ENCODE measurements at regions not wholly inside any gene's neighbourhood (a gene's known extent, or its start where the extent isn't known, plus 50 kb on each side); places are given as distances from the start of the nearest gene placed in this dataset.

DNA sequence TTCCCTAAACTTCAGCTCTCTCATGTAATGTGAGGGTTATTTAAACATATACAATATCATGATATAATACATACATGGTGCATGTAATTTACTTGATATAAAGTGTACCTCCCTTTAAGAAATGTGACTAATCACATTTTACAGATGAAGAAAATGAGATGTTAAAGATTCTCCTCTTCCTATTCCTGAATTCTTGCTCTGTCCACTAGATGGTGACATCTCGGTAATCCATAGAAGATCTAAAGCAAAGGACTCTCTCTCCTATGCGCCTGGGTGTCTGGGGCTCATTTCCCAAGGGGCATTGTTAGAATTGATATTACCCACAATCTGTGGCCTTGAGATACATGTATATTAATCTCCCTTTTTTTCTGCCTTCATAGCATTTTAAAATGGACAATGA is 804.9 kb downstream of the RAB28 start:
- no peaks in the 10 kb centered on the region for H3K4me1 ChIP-seq (ENCODE audit: control insufficient read depth, insufficient read depth, low read length)
- H3K36me3 ChIP-seq (ENCODE audit: control insufficient read depth in 2 of 2, insufficient read depth in 1 of 2, low read length in 2 of 2) = no peaks in the 10 kb centered on the region
- CTCF ChIA-PET = interaction anchor here (0.6 kb wide), 1 partner anchor 26 kb away, joined by 3 read pairs; no protein-coding TSS in a partner anchor
- H3K9me3 ChIP-seq (ENCODE audit: control insufficient read depth, insufficient read depth, low read depth, low read length) = no peaks in the 10 kb centered on the region
- H3K27ac ChIP-seq (ENCODE audit: extremely low read depth, low read depth, low read length) = no peak overlapping the region
- POLR2A ChIA-PET = no interaction called here
- H3K4me3 ChIP-seq (ENCODE audit: low read depth, low read length) = no peak overlapping the region
- TF ChIP-seq ATF2 (tag by site-specific recombination; IDR thresholded peaks at IDR 0.05; ENCODE audit: low read depth) = no peak

DNA sequence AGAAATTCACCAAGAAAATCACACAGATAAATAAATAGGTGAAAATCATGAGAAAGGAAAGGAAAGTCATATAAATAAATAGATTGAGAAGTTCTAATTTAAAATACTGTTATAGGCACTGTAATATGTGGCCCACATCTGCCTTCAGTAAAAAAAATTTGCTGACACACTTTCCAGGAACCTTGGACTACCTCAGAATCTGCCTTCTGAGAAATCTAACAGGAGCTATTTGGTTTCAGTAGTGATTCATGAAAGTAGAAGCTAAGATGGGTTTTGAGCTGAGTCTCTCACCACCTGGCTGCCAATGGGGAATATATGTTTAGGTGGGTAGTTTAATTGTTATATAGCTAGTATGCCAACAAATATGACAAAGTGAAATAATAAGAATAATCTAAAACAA is 810.0 kb downstream of the RAB28 start:
- TF ChIP-seq ZBTB8A (tag by site-specific recombination; IDR thresholded peaks at IDR 0.05) = no peak
- no peak for TF ChIP-seq ZNF629 (tag by site-specific recombination; IDR thresholded peaks at IDR 0.05)
- TF ChIP-seq KLF10 (tag by site-specific recombination; IDR thresholded peaks at IDR 0.05) = no peak
- no peak for TF ChIP-seq ZNF692 (tag by site-specific recombination; IDR thresholded peaks at IDR 0.05)
- no peak for TF ChIP-seq ZNF221 (tag by site-specific recombination; IDR thresholded peaks at IDR 0.05; ENCODE audit: borderline replicate concordance)
- H3K9me3 ChIP-seq (ENCODE audit: control insufficient read depth, insufficient read depth, low read depth, low read length) = no peaks in the 10 kb centered on the region
- H3K4me3 ChIP-seq (ENCODE audit: low read depth, low read length) = no peak overlapping the region
- H3K27ac ChIP-seq (ENCODE audit: extremely low read depth, low read depth, low read length) = no peak overlapping the region
- H3K4me1 ChIP-seq (ENCODE audit: control insufficient read depth, insufficient read depth, low read length) = no peaks in the 10 kb centered on the region
- ChIA-PET CTCF (no interaction called here), POLR2A (no interaction called here)
- no peaks in the 10 kb centered on the region for H3K36me3 ChIP-seq (ENCODE audit: control insufficient read depth in 2 of 2, insufficient read depth in 1 of 2, low read length in 2 of 2)

GRCh38 chr4:12672303-12672702 is 811.8 kb downstream of the RAB28 start:
- Histone ChIP-seq H3K36me3 (ENCODE audit: control insufficient read depth in 2 of 2, insufficient read depth in 1 of 2, low read length in 2 of 2) (no peaks in the 10 kb centered on the region), H3K4me1 (ENCODE audit: control insufficient read depth, insufficient read depth, low read length) (no peaks in the 10 kb centered on the region), H3K9me3 (ENCODE audit: control insufficient read depth, insufficient read depth, low read depth, low read length) (no peaks in the 10 kb centered on the region), H3K27ac (ENCODE audit: extremely low read depth, low read depth, low read length) (no peak overlapping the region), H3K4me3 (ENCODE audit: low read depth, low read length) (no peak overlapping the region)
- POLR2A ChIA-PET = no interaction called here
- CTCF ChIA-PET = interaction anchor here (0.6 kb wide), 1 partner anchor 166 kb away, joined by 3 read pairs; no protein-coding TSS in a partner anchor
- TF ChIP-seq ZNF768 (tag by site-specific recombination; IDR thresholded peaks at IDR 0.05) (no peak), ZNF843 (tag by site-specific recombination; IDR thresholded peaks at IDR 0.05) (no peak), ZNF19 (tag by site-specific recombination; IDR thresholded peaks at IDR 0.05; ENCODE audit: low read depth) (no peak), ZNF623 (tag by site-specific recombination; IDR thresholded peaks at IDR 0.05) (no peak), ZNF157 (tag by site-specific recombination; IDR thresholded peaks at IDR 0.05) (no peak), KLF9 (tag by site-specific recombination; IDR thresholded peaks at IDR 0.05; ENCODE audit: low read depth) (no peak), TSHZ1 (tag by site-specific recombination; IDR thresholded peaks at IDR 0.05; ENCODE audit: borderline replicate concordance) (no peak), ZNF426 (tag by site-specific recombination; IDR thresholded peaks at IDR 0.05) (no peak), ZNF366 (tag by site-specific recombination; conservative IDR thresholded peaks at IDR 0.05) (no peak), ZNF114 (tag by site-specific recombination; IDR thresholded peaks at IDR 0.05) (no peak), WT1 (tag by site-specific recombination; IDR thresholded peaks at IDR 0.05) (no peak), ZNF530 (tag by site-specific recombination; IDR thresholded peaks at IDR 0.05; ENCODE audit: low read depth) (no peak), ZNF626 (tag by site-specific recombination; IDR thresholded peaks at IDR 0.05) (no peak), ZNF423 (tag by site-specific recombination; IDR thresholded peaks at IDR 0.05) (no peak)
- TF ChIP-seq, protein P1, sequence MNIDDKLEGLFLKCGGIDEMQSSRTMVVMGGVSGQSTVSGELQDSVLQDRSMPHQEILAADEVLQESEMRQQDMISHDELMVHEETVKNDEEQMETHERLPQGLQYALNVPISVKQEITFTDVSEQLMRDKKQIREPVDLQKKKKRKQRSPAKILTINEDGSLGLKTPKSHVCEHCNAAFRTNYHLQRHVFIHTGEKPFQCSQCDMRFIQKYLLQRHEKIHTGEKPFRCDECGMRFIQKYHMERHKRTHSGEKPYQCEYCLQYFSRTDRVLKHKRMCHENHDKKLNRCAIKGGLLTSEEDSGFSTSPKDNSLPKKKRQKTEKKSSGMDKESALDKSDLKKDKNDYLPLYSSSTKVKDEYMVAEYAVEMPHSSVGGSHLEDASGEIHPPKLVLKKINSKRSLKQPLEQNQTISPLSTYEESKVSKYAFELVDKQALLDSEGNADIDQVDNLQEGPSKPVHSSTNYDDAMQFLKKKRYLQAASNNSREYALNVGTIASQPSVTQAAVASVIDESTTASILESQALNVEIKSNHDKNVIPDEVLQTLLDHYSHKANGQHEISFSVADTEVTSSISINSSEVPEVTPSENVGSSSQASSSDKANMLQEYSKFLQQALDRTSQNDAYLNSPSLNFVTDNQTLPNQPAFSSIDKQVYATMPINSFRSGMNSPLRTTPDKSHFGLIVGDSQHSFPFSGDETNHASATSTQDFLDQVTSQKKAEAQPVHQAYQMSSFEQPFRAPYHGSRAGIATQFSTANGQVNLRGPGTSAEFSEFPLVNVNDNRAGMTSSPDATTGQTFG (tag by site-specific recombination; IDR thresholded peaks at IDR 0.05; ENCODE audit: borderline replicate concordance) = no peak
- TF ChIP-seq, protein P2, sequence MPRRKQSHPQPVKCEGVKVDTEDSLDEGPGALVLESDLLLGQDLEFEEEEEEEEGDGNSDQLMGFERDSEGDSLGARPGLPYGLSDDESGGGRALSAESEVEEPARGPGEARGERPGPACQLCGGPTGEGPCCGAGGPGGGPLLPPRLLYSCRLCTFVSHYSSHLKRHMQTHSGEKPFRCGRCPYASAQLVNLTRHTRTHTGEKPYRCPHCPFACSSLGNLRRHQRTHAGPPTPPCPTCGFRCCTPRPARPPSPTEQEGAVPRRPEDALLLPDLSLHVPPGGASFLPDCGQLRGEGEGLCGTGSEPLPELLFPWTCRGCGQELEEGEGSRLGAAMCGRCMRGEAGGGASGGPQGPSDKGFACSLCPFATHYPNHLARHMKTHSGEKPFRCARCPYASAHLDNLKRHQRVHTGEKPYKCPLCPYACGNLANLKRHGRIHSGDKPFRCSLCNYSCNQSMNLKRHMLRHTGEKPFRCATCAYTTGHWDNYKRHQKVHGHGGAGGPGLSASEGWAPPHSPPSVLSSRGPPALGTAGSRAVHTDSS (tag by site-specific recombination; IDR thresholded peaks at IDR 0.05) = no peak
